ENCODE measurements at regions not wholly inside any gene's neighbourhood (a gene's known extent, or its start where the extent isn't known, plus 50 kb on each side); places are given as distances from the start of the nearest gene placed in this dataset.

DNA sequence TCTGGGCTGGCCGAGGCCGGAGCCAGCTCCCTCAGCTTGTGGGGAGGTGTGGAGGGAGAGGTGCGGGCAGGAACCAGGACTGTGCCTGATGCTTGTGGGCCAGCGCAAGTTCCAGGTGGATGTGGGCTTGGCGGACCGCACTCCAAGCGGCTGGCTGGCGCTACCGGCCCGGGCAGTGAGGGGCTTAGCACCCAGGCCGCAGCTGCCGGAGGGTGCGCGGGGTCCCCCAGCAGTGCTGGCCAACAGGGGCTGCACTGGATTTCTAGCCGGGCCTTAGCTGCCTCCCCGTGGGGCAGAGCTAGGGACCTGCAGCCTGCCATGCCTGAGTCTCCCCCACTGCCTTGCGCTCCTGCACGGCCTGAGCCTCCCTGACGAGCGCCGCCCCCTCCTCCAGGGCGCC is 242.8 kb downstream of the CCSER2 start:
- ChIA-PET CTCF (no interaction called here), POLR2A (no interaction called here)
- TF ChIP-seq ZNF433 (tag by site-specific recombination; IDR thresholded peaks at IDR 0.05; ENCODE audit: low read depth), result no peak
- TF ChIP-seq, protein P1, sequence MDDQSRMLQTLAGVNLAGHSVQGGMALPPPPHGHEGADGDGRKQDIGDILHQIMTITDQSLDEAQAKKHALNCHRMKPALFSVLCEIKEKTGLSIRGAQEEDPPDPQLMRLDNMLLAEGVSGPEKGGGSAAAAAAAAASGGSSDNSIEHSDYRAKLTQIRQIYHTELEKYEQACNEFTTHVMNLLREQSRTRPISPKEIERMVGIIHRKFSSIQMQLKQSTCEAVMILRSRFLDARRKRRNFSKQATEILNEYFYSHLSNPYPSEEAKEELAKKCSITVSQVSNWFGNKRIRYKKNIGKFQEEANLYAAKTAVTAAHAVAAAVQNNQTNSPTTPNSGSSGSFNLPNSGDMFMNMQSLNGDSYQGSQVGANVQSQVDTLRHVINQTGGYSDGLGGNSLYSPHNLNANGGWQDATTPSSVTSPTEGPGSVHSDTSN (CRISPR knock-in tag; IDR thresholded peaks at IDR 0.05), result no peak
- no peak for TF ChIP-seq SP3 (tag by site-specific recombination; IDR thresholded peaks at IDR 0.05)
- TF ChIP-seq ZNF548 (tag by site-specific recombination; IDR thresholded peaks at IDR 0.05), result no peak
- TF ChIP-seq, protein P2, sequence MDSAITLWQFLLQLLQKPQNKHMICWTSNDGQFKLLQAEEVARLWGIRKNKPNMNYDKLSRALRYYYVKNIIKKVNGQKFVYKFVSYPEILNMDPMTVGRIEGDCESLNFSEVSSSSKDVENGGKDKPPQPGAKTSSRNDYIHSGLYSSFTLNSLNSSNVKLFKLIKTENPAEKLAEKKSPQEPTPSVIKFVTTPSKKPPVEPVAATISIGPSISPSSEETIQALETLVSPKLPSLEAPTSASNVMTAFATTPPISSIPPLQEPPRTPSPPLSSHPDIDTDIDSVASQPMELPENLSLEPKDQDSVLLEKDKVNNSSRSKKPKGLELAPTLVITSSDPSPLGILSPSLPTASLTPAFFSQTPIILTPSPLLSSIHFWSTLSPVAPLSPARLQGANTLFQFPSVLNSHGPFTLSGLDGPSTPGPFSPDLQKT (IDR thresholded peaks at IDR 0.05; ENCODE audit: borderline replicate concordance, low read depth, low read length), result no peak
- TF ChIP-seq, protein P3, sequence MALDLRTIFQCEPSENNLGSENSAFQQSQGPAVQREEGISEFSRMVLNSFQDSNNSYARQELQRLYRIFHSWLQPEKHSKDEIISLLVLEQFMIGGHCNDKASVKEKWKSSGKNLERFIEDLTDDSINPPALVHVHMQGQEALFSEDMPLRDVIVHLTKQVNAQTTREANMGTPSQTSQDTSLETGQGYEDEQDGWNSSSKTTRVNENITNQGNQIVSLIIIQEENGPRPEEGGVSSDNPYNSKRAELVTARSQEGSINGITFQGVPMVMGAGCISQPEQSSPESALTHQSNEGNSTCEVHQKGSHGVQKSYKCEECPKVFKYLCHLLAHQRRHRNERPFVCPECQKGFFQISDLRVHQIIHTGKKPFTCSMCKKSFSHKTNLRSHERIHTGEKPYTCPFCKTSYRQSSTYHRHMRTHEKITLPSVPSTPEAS (tag by site-specific recombination; IDR thresholded peaks at IDR 0.05), result no peak
- TF ChIP-seq ZNF221 (tag by site-specific recombination; IDR thresholded peaks at IDR 0.05; ENCODE audit: borderline replicate concordance), result no peak
- no peak for TF ChIP-seq ZNF48 (tag by site-specific recombination; IDR thresholded peaks at IDR 0.05)
- TF ChIP-seq, protein P4, sequence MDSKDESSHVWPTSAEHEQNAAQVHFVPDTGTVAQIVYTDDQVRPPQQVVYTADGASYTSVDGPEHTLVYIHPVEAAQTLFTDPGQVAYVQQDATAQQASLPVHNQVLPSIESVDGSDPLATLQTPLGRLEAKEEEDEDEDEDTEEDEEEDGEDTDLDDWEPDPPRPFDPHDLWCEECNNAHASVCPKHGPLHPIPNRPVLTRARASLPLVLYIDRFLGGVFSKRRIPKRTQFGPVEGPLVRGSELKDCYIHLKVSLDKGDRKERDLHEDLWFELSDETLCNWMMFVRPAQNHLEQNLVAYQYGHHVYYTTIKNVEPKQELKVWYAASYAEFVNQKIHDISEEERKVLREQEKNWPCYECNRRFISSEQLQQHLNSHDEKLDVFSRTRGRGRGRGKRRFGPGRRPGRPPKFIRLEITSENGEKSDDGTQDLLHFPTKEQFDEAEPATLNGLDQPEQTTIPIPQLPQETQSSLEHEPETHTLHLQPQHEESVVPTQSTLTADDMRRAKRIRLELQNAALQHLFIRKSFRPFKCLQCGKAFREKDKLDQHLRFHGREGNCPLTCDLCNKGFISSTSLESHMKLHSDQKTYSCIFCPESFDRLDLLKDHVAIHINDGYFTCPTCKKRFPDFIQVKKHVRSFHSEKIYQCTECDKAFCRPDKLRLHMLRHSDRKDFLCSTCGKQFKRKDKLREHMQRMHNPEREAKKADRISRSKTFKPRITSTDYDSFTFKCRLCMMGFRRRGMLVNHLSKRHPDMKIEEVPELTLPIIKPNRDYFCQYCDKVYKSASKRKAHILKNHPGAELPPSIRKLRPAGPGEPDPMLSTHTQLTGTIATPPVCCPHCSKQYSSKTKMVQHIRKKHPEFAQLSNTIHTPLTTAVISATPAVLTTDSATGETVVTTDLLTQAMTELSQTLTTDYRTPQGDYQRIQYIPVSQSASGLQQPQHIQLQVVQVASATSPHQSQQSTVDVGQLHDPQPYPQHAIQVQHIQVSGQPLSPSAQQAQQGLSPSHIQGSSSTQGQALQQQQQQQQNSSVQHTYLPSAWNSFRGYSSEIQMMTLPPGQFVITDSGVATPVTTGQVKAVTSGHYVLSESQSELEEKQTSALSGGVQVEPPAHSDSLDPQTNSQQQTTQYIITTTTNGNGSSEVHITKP (tag by site-specific recombination; IDR thresholded peaks at IDR 0.05), result no peak
- TF ChIP-seq ZNF830 (tag by site-specific recombination; IDR thresholded peaks at IDR 0.05; ENCODE audit: low read depth), result no peak
- TF ChIP-seq ZNF335 (tag by site-specific recombination; conservative IDR thresholded peaks at IDR 0.05), result no peak
- Histone ChIP-seq H3K4me1 (ENCODE audit: control insufficient read depth, insufficient read depth, low read length) (peaks cover 4% of the 10 kb centered on the region; the same call in 1 of the 2 replicates), H3K4me3 (ENCODE audit: low read depth, low read length) (no peak overlapping the region), H3K9me3 (ENCODE audit: control insufficient read depth, insufficient read depth, low read depth, low read length) (no peaks in the 10 kb centered on the region), H3K36me3 (ENCODE audit: control insufficient read depth in 2 of 2, insufficient read depth in 1 of 2, low read length in 2 of 2) (no peaks in the 10 kb centered on the region), H3K27ac (ENCODE audit: extremely low read depth, low read depth, low read length) (no peak overlapping the region)

DNA sequence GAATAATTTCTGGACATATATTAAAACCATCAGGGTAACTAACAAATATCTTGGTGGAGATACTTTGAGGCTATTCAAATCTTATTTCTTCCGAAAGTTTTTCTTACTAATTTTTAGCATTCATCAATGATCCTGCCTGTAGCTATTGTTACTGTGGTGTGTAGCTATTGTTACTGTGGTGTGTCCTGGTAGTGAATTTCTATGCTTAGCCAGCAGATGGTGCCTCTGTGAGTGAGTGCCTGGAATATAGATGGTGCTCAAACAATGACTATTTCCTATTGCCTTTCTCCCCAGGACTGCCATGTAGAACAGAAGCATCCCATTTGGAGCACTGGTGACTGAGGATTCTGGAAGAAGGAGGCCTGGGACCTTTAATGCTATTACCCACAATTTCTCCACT is 245.7 kb downstream of the CCSER2 start:
- Histone ChIP-seq H3K4me1 (ENCODE audit: control insufficient read depth, insufficient read depth, low read length) (no peaks in the 10 kb centered on the region), H3K27ac (ENCODE audit: extremely low read depth, low read depth, low read length) (no peak overlapping the region), H3K9me3 (ENCODE audit: control insufficient read depth, insufficient read depth, low read depth, low read length) (no peaks in the 10 kb centered on the region; the same call in 1 of the 2 replicates), H3K36me3 (ENCODE audit: control insufficient read depth in 2 of 2, insufficient read depth in 1 of 2, low read length in 2 of 2) (no peaks in the 10 kb centered on the region), H3K4me3 (ENCODE audit: low read depth, low read length) (no peak overlapping the region)
- TF ChIP-seq, protein P5, sequence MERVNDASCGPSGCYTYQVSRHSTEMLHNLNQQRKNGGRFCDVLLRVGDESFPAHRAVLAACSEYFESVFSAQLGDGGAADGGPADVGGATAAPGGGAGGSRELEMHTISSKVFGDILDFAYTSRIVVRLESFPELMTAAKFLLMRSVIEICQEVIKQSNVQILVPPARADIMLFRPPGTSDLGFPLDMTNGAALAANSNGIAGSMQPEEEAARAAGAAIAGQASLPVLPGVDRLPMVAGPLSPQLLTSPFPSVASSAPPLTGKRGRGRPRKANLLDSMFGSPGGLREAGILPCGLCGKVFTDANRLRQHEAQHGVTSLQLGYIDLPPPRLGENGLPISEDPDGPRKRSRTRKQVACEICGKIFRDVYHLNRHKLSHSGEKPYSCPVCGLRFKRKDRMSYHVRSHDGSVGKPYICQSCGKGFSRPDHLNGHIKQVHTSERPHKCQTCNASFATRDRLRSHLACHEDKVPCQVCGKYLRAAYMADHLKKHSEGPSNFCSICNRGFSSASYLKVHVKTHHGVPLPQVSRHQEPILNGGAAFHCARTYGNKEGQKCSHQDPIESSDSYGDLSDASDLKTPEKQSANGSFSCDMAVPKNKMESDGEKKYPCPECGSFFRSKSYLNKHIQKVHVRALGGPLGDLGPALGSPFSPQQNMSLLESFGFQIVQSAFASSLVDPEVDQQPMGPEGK (tag by site-specific recombination; IDR thresholded peaks at IDR 0.05), result no peak
- TF ChIP-seq, protein P6, sequence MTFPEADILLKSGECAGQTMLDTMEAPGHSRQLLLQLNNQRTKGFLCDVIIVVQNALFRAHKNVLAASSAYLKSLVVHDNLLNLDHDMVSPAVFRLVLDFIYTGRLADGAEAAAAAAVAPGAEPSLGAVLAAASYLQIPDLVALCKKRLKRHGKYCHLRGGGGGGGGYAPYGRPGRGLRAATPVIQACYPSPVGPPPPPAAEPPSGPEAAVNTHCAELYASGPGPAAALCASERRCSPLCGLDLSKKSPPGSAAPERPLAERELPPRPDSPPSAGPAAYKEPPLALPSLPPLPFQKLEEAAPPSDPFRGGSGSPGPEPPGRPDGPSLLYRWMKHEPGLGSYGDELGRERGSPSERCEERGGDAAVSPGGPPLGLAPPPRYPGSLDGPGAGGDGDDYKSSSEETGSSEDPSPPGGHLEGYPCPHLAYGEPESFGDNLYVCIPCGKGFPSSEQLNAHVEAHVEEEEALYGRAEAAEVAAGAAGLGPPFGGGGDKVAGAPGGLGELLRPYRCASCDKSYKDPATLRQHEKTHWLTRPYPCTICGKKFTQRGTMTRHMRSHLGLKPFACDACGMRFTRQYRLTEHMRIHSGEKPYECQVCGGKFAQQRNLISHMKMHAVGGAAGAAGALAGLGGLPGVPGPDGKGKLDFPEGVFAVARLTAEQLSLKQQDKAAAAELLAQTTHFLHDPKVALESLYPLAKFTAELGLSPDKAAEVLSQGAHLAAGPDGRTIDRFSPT (tag by site-specific recombination; IDR thresholded peaks at IDR 0.05), result no peak
- TF ChIP-seq, protein P7, sequence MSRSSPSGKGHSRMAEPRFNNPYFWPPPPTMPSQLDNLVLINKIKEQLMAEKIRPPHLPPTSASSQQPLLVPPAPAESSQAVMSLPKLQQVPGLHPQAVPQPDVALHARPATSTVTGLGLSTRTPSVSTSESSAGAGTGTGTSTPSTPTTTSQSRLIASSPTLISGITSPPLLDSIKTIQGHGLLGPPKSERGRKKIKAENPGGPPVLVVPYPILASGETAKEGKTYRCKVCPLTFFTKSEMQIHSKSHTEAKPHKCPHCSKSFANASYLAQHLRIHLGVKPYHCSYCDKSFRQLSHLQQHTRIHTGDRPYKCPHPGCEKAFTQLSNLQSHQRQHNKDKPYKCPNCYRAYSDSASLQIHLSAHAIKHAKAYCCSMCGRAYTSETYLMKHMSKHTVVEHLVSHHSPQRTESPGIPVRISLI (tag by site-specific recombination; IDR thresholded peaks at IDR 0.05), result no peak
- TF ChIP-seq ZNF571 (tag by site-specific recombination; IDR thresholded peaks at IDR 0.05) (no peak), ZNF664 (tag by site-specific recombination; IDR thresholded peaks at IDR 0.05) (no peak), SP7 (tag by site-specific recombination; IDR thresholded peaks at IDR 0.05) (no peak), ZNF621 (tag by site-specific recombination; IDR thresholded peaks at IDR 0.05) (no peak)
- TF ChIP-seq, protein P8, sequence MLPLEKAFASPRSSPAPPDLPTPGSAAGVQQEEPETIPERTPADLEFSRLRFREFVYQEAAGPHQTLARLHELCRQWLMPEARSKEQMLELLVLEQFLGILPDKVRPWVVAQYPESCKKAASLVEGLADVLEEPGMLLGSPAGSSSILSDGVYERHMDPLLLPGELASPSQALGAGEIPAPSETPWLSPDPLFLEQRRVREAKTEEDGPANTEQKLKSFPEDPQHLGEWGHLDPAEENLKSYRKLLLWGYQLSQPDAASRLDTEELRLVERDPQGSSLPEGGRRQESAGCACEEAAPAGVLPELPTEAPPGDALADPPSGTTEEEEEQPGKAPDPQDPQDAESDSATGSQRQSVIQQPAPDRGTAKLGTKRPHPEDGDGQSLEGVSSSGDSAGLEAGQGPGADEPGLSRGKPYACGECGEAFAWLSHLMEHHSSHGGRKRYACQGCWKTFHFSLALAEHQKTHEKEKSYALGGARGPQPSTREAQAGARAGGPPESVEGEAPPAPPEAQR (tag by site-specific recombination; IDR thresholded peaks at IDR 0.05), result no peak
- POLR2A ChIA-PET, result no interaction called here
- CTCF ChIA-PET, result interaction anchor here (0.6 to 1.2 kb wide), 5 partner anchors 34 to 567 kb away, joined by 3 to 4 read pairs (median 4); no protein-coding TSS in a partner anchor
